GM19351 (cell line): ENCODE measurements at regions not wholly inside any gene's neighbourhood (a gene's known extent, or its start where the extent isn't known, plus 50 kb on each side); places are given as distances from the start of the nearest gene placed in this dataset.
"Not testable (repeated sequence)": the region's sequence is repeated elsewhere in the genome, so short reads cannot be mapped to it uniquely, and the experiment has no call there.

Experiments
- ATAC-seq: cut with Tn5 transposase; IDR thresholded peaks from one replicate; pipeline ENCODE4 v1.9.1; 2021; ENCODE audit warnings: mild to moderate bottlenecking, moderate library complexity; ENCODE audit not compliant: unreplicated experiment

- no peak for ATAC-seq
Measured at GRCh38 chr10:52533986-52534385, 219.9 kb downstream of the DKK1 start.

- ATAC-seq: no peak
Measured at GRCh38 chr10:52539463-52539862, 225.4 kb downstream of the DKK1 start.

- no peak for ATAC-seq
Measured at GRCh38 chr10:52540479-52540984, 226.5 kb downstream of the DKK1 start.

- ATAC-seq: no peak
Measured at GRCh38 chr10:52541006-52541473, 227.0 kb downstream of the DKK1 start.

GRCh38 chr10:52542906-52543305 lies 228.8 kb downstream of the DKK1 start:
- no peak for ATAC-seq

- no peak for ATAC-seq
Measured at GRCh38 chr10:52551046-52551445, 221.5 kb downstream of the MBL2 start.

GRCh38 chr10:52558090-52558489 lies 214.5 kb downstream of the MBL2 start:
- ATAC-seq: peak; percentile 98

GRCh38 chr10:52561322-52561721 lies 211.3 kb downstream of the MBL2 start:
- no peak for ATAC-seq

GRCh38 chr10:52563360-52563759 lies 209.2 kb downstream of the MBL2 start:
- no peak for ATAC-seq

- ATAC-seq: peak; percentile 36
Measured at GRCh38 chr10:52566471-52567246, 205.9 kb downstream of the MBL2 start.

- ATAC-seq: no peak
Measured at GRCh38 chr10:52567247-52567580, 205.4 kb downstream of the MBL2 start.

GRCh38 chr10:52568309-52568708 lies 204.3 kb downstream of the MBL2 start:
- no peak for ATAC-seq

GRCh38 chr10:52570490-52570889 lies 202.1 kb downstream of the MBL2 start:
- ATAC-seq: peak; percentile 7

- ATAC-seq: peak; percentile 36
Measured at GRCh38 chr10:52571018-52571417, 201.6 kb downstream of the MBL2 start.

- no peak for ATAC-seq
Measured at GRCh38 chr10:52571516-52572182, 200.9 kb downstream of the MBL2 start.

- ATAC-seq: no peak
Measured at GRCh38 chr10:52573347-52573746, 199.2 kb downstream of the MBL2 start.

GRCh38 chr10:52574697-52575096 lies 197.9 kb downstream of the MBL2 start:
- no peak for ATAC-seq

GRCh38 chr10:52577047-52577446 lies 195.5 kb downstream of the MBL2 start:
- ATAC-seq: no peak

- ATAC-seq: no peak
Measured at GRCh38 chr10:52578871-52579405, 193.6 kb downstream of the MBL2 start.

GRCh38 chr10:52581636-52582035 lies 190.9 kb downstream of the MBL2 start:
- ATAC-seq: not testable (repeated sequence)

GRCh38 chr10:52583336-52583735 lies 189.2 kb downstream of the MBL2 start:
- no peak for ATAC-seq

- no peak for ATAC-seq
Measured at GRCh38 chr10:52586710-52587109, 185.9 kb downstream of the MBL2 start.
